GM21825 (cell line): ENCODE measurements at regions not wholly inside any gene's neighbourhood (a gene's known extent, or its start where the extent isn't known, plus 50 kb on each side); places are given as distances from the start of the nearest gene placed in this dataset.
"Not testable (repeated sequence)": the region's sequence is repeated elsewhere in the genome, so short reads cannot be mapped to it uniquely, and the experiment has no call there.

ENCODE experiments used
- ATAC-seq: cut with Tn5 transposase; IDR thresholded peaks from one replicate; pipeline ENCODE4 v1.9.1; 2021; ENCODE audit warnings: mild to moderate bottlenecking, moderate library complexity; ENCODE audit not compliant: unreplicated experiment

DNA sequence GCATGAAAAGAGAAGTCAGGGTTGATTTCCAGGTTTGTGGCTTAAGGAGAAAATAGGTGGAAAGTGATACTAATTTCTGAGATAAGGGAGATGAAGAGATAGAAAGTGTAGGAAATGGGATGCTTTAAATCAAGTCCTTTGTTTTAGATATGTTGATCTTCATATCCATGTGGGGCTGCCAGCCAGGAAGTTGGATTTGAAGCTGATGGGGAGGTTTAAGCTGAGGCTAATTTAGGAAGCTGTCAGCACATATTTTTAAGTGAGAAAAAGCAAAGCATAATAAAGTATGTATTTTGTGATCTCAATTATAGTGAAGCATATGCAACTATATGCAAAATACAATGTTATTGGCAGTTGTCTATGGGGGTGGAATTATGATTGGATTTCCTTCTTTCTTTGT lies 428.4 kb downstream of the CSNK1G3 start:
- ATAC-seq, result no peak

DNA sequence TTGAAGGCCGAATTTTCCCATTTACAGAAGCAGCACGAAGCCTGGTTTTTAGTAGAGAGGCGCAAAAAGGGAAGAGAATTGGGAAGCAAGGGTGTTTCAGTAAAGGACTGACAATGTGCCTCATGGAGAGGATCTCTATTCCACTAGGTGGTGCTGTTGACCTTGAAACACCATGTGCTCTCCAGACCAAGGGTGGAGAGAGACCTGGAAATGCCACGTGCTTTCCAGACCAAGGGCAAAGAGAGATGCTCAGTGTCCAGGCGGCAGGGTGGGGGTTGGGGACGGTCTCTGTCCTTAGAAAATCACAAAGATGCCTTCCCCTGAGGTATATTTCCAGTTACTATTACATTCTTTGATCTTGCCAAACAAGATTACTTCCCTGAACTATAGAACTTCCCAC lies 425.3 kb downstream of the CSNK1G3 start:
- no peak for ATAC-seq

DNA sequence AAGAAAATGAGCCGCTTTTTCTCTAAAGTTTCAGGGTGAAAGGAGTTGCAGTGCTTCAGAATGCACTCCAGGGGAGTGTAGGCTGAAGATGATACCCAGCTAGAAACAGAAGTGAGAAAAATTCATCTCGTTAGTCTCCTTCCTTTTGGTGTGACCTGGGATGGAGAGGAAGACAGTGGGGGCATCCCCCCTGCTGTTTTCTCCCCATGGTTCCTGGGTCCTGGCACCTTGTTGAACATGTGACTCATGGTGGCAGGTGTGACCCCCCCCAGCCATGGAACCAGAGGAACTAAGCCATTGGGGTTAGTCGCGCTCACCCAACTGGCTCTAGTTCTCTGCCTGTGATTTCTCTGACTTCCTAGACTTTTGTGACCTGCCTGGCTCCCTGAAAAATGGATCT lies 424.6 kb downstream of the CSNK1G3 start:
- ATAC-seq, result no peak

DNA sequence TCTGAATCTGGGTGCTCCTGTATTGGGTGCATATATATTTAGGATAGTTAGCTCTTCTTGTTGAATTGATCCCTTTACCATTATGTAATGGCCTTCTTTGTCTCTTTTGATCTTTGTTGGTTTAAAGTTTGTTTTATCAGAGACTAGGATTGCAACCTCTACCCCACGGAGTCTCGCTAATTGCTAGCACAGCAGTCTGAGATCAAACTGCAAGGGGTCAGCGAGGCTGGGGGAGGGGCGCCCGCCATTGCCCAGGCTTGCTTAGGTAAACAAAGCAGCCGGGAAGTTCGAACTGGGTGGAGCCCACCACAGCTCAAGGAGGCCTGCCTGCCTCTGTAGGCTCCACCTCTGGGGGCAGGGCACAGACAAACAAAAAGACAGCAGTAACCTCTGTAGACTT lies 421.8 kb downstream of the CSNK1G3 start:
- ATAC-seq, result not testable (repeated sequence)

DNA sequence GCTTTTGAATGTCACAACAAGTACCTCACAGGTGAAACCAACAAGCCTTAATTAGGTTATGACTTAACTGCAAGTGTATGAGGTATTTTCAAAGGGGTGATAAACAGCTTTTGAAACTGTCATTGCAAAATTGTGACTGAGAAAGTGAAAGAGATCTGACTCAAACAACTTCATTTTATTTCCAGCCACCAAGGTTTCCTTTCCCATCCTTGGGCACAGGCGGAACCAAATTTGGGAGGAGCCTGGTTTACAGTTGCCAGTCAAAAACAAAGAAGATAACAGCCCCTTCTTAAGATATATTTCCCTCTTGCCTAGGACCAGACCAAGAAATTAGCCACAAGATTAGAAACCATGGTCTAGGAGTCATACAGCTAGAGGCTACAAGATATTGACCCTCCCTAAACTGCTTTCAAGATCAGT lies 417.1 kb downstream of the CSNK1G3 start:
- ATAC-seq, result no peak

DNA sequence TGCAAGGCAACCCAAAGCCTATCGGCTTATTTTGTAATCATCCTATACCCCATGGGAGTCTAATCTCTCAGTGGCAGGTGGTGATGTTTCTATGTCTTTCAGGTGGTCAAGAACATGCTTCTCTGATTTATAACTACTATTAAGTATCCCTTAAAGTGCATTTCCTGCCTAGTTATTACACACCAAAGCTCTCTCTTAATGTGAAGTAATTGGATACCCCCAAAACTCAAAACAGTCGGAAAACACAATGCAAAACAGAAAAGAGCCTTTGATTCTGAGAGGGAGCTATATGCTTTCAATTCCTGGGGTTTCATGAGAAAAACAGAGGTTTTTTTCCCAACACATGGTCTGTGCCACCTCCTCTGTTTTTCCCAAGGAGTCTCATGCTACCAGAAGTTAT lies 416.4 kb downstream of the CSNK1G3 start:
- no peak for ATAC-seq

DNA sequence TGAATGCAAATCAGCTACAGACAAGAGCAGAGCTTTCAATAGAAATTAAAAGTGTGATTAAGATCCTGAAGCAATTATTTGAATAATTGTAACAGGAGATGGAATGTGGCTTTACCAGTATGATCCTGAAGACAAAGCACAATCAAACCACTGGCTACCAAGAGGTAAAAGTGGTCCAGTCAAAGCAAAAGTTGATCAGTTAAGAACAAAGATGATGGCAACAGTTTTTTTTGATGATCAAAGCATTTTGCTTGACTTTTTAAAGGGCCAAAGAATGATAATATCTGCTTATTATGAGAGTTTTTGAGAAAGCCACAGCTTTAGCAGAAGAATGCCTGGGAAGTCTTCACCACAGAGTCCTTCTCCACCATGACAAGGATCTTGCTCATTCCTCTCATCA lies 409.2 kb downstream of the CSNK1G3 start:
- no peak for ATAC-seq

DNA sequence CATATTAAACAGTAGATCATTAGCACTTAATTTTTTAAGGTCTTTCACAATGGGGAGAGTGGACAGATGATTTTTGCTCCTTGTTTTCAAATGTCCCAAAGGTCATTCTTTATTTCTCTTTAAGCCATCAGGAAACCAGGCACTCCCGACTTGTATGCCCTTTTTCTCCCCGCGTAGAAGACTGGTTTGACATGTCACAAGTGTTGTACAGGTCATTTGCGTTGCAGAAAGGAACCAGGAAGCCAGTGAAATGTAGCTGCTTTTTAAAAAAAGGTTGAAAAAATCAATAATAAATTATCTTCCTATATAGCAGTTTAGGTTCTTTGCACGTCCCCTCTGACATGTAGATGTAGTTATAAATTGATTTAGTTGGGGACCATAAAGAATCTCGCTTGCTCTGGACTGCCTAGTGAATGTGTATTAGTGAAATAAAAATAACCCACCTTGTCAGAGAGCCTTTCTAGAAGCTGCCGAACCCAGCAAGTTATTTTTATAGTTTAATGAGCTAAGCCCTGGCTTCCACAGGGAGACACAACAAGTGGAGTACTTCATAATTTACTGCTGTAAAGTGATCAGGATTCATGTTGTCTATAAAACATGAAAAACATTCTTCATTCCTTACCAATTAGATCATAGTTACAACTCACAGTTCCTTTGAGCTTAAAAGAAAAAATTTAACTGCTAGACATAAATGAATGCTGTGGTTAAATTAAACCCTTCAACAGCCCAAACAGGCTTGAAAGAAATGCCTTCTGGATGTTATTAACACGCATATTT lies 404.6 kb downstream of the CSNK1G3 start:
- ATAC-seq, result no peak

DNA sequence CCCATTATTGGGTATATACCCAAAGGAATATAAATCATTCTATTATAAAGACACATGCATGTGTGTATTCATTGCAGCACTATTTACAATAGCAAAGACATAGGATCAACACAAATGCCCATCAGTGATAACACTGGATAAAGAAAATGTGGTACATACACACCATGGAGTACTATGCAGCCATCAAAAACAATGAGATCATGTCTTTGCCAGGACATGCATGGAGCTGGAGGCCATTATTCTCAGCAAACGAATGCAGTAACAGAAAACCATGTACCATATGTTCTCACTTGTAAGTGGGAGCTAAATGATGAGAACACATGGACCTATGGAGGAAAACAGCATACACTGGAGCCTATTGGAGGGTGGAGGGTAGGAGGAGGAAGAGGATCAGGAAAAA lies 402.4 kb downstream of the CSNK1G3 start:
- ATAC-seq, result no peak

DNA sequence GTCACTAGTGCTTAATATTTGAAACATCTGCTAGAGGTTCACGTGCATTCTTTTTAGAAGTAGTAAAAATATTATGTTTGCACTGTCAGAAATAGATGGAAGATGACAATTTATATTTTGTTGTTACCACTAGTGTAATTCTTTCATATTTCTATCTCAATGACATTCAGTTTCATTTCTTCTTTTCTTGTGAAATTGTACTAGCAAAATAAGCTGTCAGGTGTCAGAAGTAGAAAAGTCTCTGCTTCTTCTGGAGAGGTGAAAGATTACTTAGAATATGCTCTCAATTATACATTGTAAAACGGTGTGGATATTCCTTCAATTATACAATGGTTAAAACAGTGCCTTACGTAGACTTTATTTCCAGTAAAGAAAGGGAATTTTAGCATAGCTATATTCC lies 395.4 kb downstream of the CSNK1G3 start:
- ATAC-seq, result no peak

DNA sequence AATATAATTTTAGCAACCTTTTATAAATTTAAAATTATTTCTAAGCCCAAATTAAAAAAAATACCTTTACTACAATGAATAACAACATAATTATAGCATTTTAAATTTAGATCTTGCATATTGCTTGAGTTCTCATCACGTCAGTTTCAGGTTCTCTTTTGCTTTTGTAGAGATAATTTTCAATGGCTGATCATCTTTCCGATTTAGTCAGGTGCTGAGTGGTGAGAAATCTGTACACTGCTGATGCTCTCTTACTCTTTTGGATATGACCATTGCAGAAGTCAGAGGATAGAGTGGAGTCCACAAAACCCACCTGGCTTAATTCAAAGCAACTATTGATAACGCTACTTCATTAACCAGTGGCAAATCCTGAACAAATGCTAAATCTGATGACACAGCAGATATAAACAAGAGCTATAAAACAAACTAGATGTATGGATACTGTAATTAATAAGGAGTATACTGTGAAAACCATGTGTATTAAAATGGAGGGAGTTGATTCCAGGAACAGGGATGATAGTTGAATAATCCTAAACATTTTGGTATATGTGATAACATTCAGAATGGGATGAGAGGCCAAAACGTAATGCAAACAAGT lies 394.8 kb downstream of the CSNK1G3 start:
- ATAC-seq, result no peak

DNA sequence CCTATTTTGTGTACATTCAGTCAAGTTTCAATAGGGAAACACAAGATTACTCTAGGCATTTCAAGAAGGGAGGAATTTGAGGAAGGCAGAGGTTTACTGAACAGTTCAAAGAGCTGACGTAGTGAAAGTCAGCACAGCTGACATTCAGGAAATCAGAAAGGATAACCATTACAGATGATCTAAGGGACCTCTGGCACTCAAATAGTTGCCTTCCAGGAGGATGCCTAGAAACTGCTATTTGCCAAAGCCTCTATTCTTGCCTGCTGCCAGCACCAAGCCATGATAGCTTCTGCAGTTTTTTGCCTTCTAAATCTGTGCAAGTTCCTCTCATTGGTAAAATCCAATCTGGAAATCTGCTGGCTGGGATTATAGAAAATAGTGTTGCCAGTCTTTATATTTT lies 373.1 kb downstream of the CSNK1G3 start:
- ATAC-seq, result no peak

DNA sequence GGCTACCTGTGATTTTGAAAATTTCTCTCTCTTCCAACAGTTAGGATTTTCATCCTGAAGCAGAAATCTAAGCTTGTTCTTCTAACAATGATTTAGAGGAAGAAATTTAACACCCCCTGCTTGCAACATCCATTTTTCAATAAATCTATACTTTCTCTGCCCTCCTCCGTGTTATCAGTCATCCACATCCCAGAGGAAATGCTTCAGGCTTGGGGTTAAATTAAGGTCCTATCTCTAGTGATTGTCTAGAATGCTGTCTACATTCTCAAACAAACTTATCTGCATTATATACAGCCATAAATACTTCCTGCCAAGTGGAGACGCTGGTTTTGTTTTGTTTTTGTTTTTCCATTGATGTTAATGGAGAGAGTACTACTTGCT lies 371.0 kb downstream of the CSNK1G3 start:
- ATAC-seq, result no peak

DNA sequence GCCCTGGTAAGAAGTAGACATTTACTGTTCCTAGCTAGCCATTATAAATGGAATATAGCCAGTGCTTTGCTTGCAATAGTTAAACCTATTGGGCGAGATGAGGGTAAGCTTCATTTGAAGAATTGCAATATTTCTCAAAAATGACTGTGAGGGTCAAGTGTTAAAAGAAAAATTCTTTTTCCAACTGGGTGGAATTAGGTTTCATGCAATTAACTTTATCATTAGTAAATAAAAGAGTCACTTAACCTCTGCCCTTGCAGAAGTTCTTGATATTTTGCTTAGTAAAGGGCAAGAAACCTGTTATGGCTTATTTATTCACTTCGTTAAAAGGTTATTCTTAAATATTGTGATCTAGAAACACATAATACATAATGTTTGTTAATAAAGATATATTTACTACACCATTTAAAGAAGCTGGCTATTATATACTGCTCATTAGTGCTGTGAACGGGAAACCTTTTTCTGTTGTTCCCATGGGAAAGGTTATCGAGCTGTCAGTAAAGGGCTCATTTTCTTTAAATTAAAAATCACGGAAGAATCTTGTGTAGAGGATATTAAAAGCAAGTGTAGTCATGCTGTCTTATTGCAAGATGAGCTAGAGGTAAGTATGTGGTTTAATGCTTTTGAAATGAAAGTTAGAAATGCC lies 370.5 kb downstream of the CSNK1G3 start:
- no peak for ATAC-seq

DNA sequence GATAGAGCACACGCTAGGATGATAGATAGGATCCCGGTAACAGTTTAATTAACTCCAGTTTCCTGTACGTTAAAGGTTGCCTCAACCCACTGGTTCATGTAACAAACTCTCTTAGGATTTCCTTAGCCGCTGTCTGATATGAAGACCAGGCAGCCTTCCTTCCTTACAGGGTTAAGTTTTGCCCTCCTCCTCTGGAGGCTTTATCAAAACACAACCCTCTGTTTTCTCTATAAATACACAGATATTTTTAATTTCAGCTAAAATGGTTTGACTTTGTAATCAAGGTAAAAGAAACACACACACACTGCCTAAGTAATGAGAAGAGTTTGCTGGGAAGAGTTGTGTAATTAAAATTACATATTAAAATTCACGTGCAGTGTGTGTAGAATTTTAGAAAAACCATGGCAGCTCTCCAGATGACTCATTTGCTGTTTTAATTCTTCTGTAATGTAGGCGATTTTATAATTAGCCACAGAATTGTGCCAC lies 369.8 kb downstream of the CSNK1G3 start:
- no peak for ATAC-seq

DNA sequence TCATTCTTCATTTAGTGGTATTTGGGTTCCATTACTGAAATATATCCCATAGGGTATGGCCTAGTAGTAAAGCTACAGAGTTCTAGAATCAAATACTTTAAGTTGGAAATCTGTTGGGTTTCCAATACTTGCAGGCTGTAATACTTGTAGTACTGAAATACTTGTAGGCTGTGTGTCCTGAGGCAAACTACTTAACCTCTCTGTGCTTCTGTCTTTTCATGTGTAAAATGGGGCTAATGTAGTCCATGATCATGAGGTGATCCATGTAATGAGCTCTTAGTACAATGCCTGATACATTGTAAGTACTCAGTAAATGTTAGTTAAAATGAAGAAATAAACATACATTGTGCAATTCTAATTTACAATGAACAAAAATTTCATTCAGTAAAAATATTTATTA lies 368.9 kb downstream of the CSNK1G3 start:
- no peak for ATAC-seq

DNA sequence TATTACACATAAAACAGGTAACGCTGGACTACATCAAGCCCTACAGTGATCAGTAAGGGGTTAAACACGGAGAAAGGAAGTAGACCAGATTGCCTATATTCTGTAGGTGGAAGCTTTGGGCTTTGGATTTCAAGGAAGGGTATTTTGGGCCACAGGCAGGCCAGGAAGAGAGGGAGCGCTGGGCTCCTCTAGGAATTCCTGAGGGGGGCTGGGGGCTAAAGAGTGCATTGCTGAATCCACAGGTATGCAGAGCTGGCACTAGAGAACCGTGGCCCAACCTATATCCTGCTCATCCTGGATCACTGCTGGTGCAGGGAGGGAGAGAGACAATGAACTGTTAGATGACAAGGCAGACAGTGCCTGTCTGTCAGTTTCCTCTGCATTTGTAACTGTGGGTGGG lies 367.1 kb downstream of the CSNK1G3 start:
- no peak for ATAC-seq

DNA sequence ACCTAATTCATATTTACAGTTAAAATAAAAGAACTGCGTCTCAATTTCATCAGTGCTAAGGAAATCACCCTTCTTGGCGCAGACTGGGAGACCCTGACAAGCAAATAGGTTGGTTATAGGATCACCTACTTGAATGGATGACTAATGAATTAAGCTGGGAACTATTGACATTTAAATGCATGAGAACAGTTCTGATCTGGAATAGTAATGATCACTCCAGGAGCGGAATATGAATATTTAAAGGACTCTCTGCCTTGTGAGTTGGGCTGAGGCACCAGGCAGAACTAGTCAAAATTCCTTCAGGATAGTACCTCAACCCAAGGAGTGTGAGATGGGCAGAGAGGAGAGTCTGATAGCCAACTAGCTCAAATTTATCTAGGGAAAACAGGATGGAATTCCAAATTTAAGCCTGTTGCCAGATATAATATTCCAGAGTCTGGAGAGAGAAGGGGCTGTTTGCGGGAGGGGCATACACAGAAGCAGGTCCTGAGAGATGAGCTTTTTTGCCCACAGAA lies 364.4 kb downstream of the CSNK1G3 start:
- no peak for ATAC-seq

DNA sequence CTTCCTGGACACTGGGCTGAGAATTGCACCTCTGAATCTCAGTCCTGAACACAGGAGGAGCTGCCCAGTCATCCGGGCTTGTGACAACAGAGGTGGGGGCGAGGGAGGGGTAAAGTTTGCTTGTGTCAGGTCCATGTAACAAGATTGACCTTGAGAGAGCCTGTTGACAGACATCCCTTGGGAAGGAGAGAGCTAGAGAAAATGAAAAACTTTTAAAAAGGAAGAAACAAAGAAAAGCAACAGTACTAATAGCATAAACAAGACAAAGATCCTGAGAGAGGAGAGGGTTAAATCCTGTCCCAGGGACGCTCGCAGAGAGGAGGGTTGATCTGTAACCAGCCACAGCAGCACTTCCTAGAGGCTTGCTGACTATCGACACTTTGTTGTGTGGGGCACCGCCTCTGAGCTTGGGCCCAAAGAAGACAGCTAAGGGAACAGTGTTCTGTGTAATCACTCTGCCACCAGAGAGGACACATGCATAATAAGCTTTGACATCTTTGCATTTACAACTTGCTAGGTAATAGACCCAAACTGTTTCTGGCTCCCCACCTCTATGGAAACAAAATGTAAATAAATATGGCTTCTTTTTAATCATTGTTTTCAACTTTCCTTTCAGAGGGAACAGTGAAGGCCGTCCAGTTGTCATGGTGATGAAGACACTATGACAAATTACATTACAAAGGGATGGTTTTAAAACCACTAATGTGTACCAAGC lies 363.7 kb downstream of the CSNK1G3 start:
- no peak for ATAC-seq

DNA sequence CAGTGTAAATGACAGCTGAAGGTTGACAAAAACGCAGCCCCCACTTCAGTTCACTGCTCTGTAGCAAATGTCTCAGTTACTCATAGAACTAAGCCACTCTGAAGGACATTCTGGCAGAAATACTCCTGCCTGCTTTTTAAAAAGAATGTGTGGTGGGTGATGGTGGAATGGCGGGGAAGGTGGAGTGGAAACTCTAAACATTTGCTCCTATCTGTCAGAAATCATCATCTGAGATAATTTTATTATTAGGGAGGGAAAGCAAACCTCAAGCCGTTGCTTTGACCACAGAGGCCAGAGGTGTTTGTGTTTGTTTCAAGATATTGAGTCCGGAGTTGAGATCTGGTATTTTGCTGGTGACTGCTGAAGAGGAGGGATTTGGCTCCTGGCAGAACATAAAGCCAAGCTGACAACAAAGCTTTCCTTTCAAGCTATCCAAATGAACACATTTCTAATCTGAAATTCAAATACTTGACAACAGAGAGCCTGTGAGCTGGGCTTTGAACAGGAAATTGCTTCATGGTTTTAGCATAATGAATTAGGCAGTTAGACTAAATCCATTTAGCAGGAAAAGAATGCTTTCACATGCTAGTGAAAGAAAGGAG lies 362.7 kb downstream of the CSNK1G3 start:
- ATAC-seq, result no peak

DNA sequence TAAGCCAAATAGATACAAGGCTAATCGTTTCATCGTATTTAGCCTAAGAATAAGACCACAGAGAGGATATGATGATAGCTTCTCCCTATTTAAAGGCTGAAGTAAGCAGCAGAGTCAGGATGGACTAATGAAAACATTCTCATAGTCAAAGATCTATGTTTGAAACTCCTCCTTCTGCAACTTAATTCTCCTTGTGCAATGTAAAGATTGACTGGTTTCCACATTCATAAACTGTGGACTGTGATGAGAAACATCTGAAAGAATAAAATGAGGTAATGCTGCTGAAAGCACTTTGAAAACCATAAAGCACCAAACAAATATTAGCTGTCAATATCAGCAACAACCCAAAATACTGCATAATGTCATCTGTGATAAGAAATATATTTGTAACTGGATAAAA lies 361.9 kb downstream of the CSNK1G3 start:
- no peak for ATAC-seq
